Upper lobe of left lung (tissue), 6 donors: ENCODE measurements at regions not wholly inside any gene's neighbourhood (a gene's known extent, or its start where the extent isn't known, plus 50 kb on each side); places are given as distances from the start of the nearest gene placed in this dataset.
A peak's percentile ranks its signal among the peaks of the same experiment; 100 is the strongest.

Experiments used
- ATAC-seq, 2 donors: fragments of 200-7000 bp; cut with Tn5 transposase; one replicate each; pipeline ENCODE4 v1.9.1; 2022; ENCODE audit warnings: mild to moderate bottlenecking in 2 of 2, moderate library complexity in 2 of 2; ENCODE audit not compliant: low FRiP score in 2 of 2
- DNase-seq, 2 donors: peaks; one replicate each; pipeline ENCODE4 v3.0.0-alpha.2; 2019 to 2020
- H3K27ac ChIP-seq, 4 donors: fragments of 200-600 bp; sonication (generic); one replicate each; pipeline ENCODE4 v1.5.1; 2016 to 2019
- H3K27me3 ChIP-seq, 4 donors: fragments of 200-600 bp; sonication (generic); one replicate each; pipeline ENCODE4 v1.5.1; 2017 to 2019
- H3K36me3 ChIP-seq, 4 donors: fragments of 200-600 bp; sonication (generic); one replicate each; pipeline ENCODE4 v1.5.1; 2016 to 2019
- H3K4me1 ChIP-seq, 4 donors: fragments of 200-600 bp; sonication (generic); one replicate each; pipeline ENCODE4 v1.5.1; 2018 to 2019
- H3K4me3 ChIP-seq, 4 donors: fragments of 200-600 bp; sonication (generic); one replicate each; pipeline ENCODE4 v1.5.1; 2017 to 2019; ENCODE audit warnings: mild to moderate bottlenecking in 2 of 4, moderate library complexity in 1 of 4
- H3K9me3 ChIP-seq, 4 donors: fragments of 200-600 bp; sonication (generic); one replicate each; pipeline ENCODE4 v1.5.1; 2018 to 2019
- CTCF ChIP-seq, 6 experiments: fragments of 450-650 bp in 4 of 6; fragments of 200-600 bp in 2 of 6; sonication (generic) in 2 of 6; IDR thresholded peaks; one replicate each; pipeline ENCODE4 v1.5.1; 2016 to 2019; ENCODE audit warnings: antibody characterized with exemption in 6 of 6
- EP300 ChIP-seq, 4 donors: sonication (generic); formaldehyde crosslinking; IDR thresholded peaks; one replicate each; pipeline ENCODE4 v1.5.1; 2017; ENCODE audit warnings: antibody characterized with exemption in 4 of 4, control low read depth in 2 of 4
- POLR2A ChIP-seq, 4 donors: fragments of 450-650 bp; IDR thresholded peaks; one replicate each; pipeline ENCODE4 v1.5.1; 2016 to 2017; ENCODE audit warnings: antibody characterized with exemption in 4 of 4, mild to moderate bottlenecking in 2 of 4
- POLR2AphosphoS5 ChIP-seq, 2 donors: sonication (generic); formaldehyde crosslinking; IDR thresholded peaks; one replicate each; pipeline ENCODE4 v1.5.1; 2017; ENCODE audit warnings: antibody characterized with exemption in 2 of 2
- WGBS, 2 donors: methylation state at CpG; one replicate each; pipeline ENCODE4 v1.1.5; 2017 to 2018; 5-methylcytosine and 5-hydroxymethylcytosine counted together
- donor health status: DM: no; HTN: no; CAD: no; lungs with moderate emphysema.
- donor health status: DM: no; HTN: yes; CAD: no; lungs with severe emphysema.

- H3K4me1 ChIP-seq, result no peaks in the 10 kb centered on the region
- TF ChIP-seq EP300 (IDR thresholded peaks at IDR 0.05), result no peak
- no peak for TF ChIP-seq CTCF (IDR thresholded peaks at IDR 0.05)
- TF ChIP-seq POLR2A (IDR thresholded peaks at IDR 0.05), result no peak
- TF ChIP-seq POLR2AphosphoS5 (IDR thresholded peaks at IDR 0.05), result no peak
- no peak for ATAC-seq
- no peaks in the 10 kb centered on the region for H3K36me3 ChIP-seq
- H3K27me3 ChIP-seq, result no peaks in the 10 kb centered on the region
- DNase-seq, result no peak
- H3K4me3 ChIP-seq, result no peak overlapping the region
- no peaks in the 10 kb centered on the region for H3K9me3 ChIP-seq
- WGBS, 2 donors, result 54 to 58% methylated on average over 6 of the region's 6 CpGs
- no peak overlapping the region for H3K27ac ChIP-seq
Measured at GRCh38 chr1:177825276-177825901, 144.5 kb downstream of the SEC16B start.

- WGBS, 2 donors, result 52 to 77% methylated on average over 5 of the region's 5 CpGs
Measured at GRCh38 chr1:177824508-177824982, 145.3 kb downstream of the SEC16B start.

GRCh38 chr1:177820213-177820612 lies 149.6 kb downstream of the SEC16B start:
- H3K27ac ChIP-seq, result no peak overlapping the region
- H3K4me3 ChIP-seq, result no peak overlapping the region
- no peaks in the 10 kb centered on the region for H3K27me3 ChIP-seq
- ATAC-seq (no peak), DNase-seq (no peak)
- no peaks in the 10 kb centered on the region for H3K36me3 ChIP-seq
- H3K9me3 ChIP-seq, result no peaks in the 10 kb centered on the region
- H3K4me1 ChIP-seq, result no peaks in the 10 kb centered on the region
- TF ChIP-seq EP300 (IDR thresholded peaks at IDR 0.05) (no peak), POLR2A (IDR thresholded peaks at IDR 0.05) (no peak), CTCF (IDR thresholded peaks at IDR 0.05) (no peak)
- WGBS, 2 donors, result 84 to 92% methylated on average over 6 of the region's 6 CpGs

More at GRCh38 chr1:177824508-177824982, 145.3 kb downstream of the SEC16B start:
- Histone ChIP-seq H3K27ac (no peak overlapping the region), H3K4me1 (no peaks in the 10 kb centered on the region), H3K9me3 (no peaks in the 10 kb centered on the region), H3K36me3 (no peaks in the 10 kb centered on the region), H3K4me3 (no peak overlapping the region), H3K27me3 (no peaks in the 10 kb centered on the region)
- TF ChIP-seq CTCF (IDR thresholded peaks at IDR 0.05), result no peak
- TF ChIP-seq POLR2A (IDR thresholded peaks at IDR 0.05), result no peak
- TF ChIP-seq POLR2AphosphoS5 (IDR thresholded peaks at IDR 0.05), result no peak
- no peak for TF ChIP-seq EP300 (IDR thresholded peaks at IDR 0.05)
- DNase-seq (no peak), ATAC-seq (peak in 1 of 2 donors; percentile 34)

- no peak for DNase-seq
- WGBS, 2 donors, result 61 to 69% methylated on average over 7 of the region's 7 CpGs
- Histone ChIP-seq H3K27ac (no peak overlapping the region), H3K27me3 (no peaks in the 10 kb centered on the region), H3K4me1 (no peaks in the 10 kb centered on the region), H3K4me3 (no peak overlapping the region), H3K36me3 (no peaks in the 10 kb centered on the region), H3K9me3 (no peaks in the 10 kb centered on the region)
- TF ChIP-seq POLR2A (IDR thresholded peaks at IDR 0.05), result no peak
- ATAC-seq, result no peak
Measured at GRCh38 chr1:177817937-177818875, 151.7 kb downstream of the SEC16B start.

GRCh38 chr1:177812650-177813049 lies 157.2 kb downstream of the SEC16B start:
- H3K27ac ChIP-seq, result no peak overlapping the region
- no peaks in the 10 kb centered on the region for H3K9me3 ChIP-seq
- TF ChIP-seq EP300 (IDR thresholded peaks at IDR 0.05) (no peak), POLR2AphosphoS5 (IDR thresholded peaks at IDR 0.05) (no peak), CTCF (IDR thresholded peaks at IDR 0.05) (no peak), POLR2A (IDR thresholded peaks at IDR 0.05) (no peak)
- 95 to 97% methylated on average over 13 of the region's 13 CpGs for WGBS, 2 donors
- no peak overlapping the region for H3K4me3 ChIP-seq
- H3K36me3 ChIP-seq, result no peaks in the 10 kb centered on the region
- no peak for ATAC-seq
- H3K4me1 ChIP-seq, result no peaks in the 10 kb centered on the region
- peak in 1 of 2 donors; percentile 34 for DNase-seq
- no peaks in the 10 kb centered on the region for H3K27me3 ChIP-seq
